ENCODE measurements at regions not wholly inside any gene's neighbourhood (a gene's known extent, or its start where the extent isn't known, plus 50 kb on each side); places are given as distances from the start of the nearest gene placed in this dataset.
"Not testable (repeated sequence)": the region's sequence is repeated elsewhere in the genome, so short reads cannot be mapped to it uniquely, and the experiment has no call there.

- no peak for DNase-seq (ENCODE audit: low read depth in 2 of 2)
These were observed 194.6 kb upstream of the KRR1 start for GRCh38 chr12:75705749-75706711.

- DNase-seq (ENCODE audit: low read depth in 2 of 2), result no peak
These were observed 193.3 kb upstream of the KRR1 start for GRCh38 chr12:75704664-75705063.

GRCh38 chr12:75704208-75704607 lies 192.8 kb upstream of the KRR1 start:
- no peak for DNase-seq (ENCODE audit: low read depth in 2 of 2)

- DNase-seq (ENCODE audit: low read depth in 2 of 2), result no peak
These were observed 191.7 kb upstream of the KRR1 start for GRCh38 chr12:75703131-75703530.

GRCh38 chr12:75702477-75703093 lies 191.2 kb upstream of the KRR1 start:
- no peak for DNase-seq (ENCODE audit: low read depth in 2 of 2)

- DNase-seq (ENCODE audit: low read depth in 2 of 2), result no peak
These were observed 190.4 kb upstream of the KRR1 start for GRCh38 chr12:75701859-75702258.

GRCh38 chr12:75699728-75700496 lies 188.5 kb upstream of the KRR1 start:
- no peak for DNase-seq (ENCODE audit: low read depth in 2 of 2)

GRCh38 chr12:75699251-75699650 lies 187.8 kb upstream of the KRR1 start:
- DNase-seq (ENCODE audit: low read depth in 2 of 2), result no peak

- no peak for DNase-seq (ENCODE audit: low read depth in 2 of 2)
These were observed 186.6 kb upstream of the KRR1 start for GRCh38 chr12:75698052-75698451.

GRCh38 chr12:75695926-75696325 lies 184.5 kb upstream of the KRR1 start:
- no peak for DNase-seq (ENCODE audit: low read depth in 2 of 2)

- no peak for DNase-seq (ENCODE audit: low read depth in 2 of 2)
These were observed 183.3 kb upstream of the KRR1 start for GRCh38 chr12:75694534-75695268.

GRCh38 chr12:75692876-75693275 lies 181.5 kb upstream of the KRR1 start:
- no peak for DNase-seq (ENCODE audit: low read depth in 2 of 2)

GRCh38 chr12:75690296-75690955 lies 179.0 kb upstream of the KRR1 start:
- no peak for DNase-seq (ENCODE audit: low read depth in 2 of 2)

- not testable (repeated sequence) for DNase-seq (ENCODE audit: low read depth in 2 of 2)
These were observed 174.8 kb upstream of the KRR1 start for GRCh38 chr12:75686233-75686632.

- no peak for DNase-seq (ENCODE audit: low read depth in 2 of 2)
These were observed 174.3 kb upstream of the KRR1 start for GRCh38 chr12:75685617-75686225.

GRCh38 chr12:75684678-75685616 lies 173.5 kb upstream of the KRR1 start:
- no peak for DNase-seq (ENCODE audit: low read depth in 2 of 2)

GRCh38 chr12:75683995-75684586 lies 172.7 kb upstream of the KRR1 start:
- DNase-seq (ENCODE audit: low read depth in 2 of 2), result not testable (repeated sequence)

GRCh38 chr12:75683220-75683619 lies 171.8 kb upstream of the KRR1 start:
- DNase-seq (ENCODE audit: low read depth in 2 of 2), result no peak

- DNase-seq (ENCODE audit: low read depth in 2 of 2), result no peak
These were observed 166.1 kb upstream of the KRR1 start for GRCh38 chr12:75677522-75677921.

All from stimulated activated CD8-positive, alpha-beta memory T cell treated with anti-CD3 and anti-CD28 coated beads, Interleukin-15, amount 100 ng/mL, for 48 hours (primary cell).